GM12878 (cell line): ENCODE measurements at regions not wholly inside any gene's neighbourhood (a gene's known extent, or its start where the extent isn't known, plus 50 kb on each side); places are given as distances from the start of the nearest gene placed in this dataset.

Experiments used
- CHD1 ChIP-seq: IDR thresholded peaks from 2 replicates; pipeline ENCODE4 v1.6.1; 2012; ENCODE audit warnings: low read depth, low read length, improper control_type of control experiment
- CTCF ChIP-seq, 3 experiments: IDR thresholded peaks in 2 of 3; conservative IDR thresholded peaks in 1 of 3; 2 replicates each; pipeline ENCODE4 v1.5.1; 2011; ENCODE audit warnings: low read depth in 3 of 3, low read length in 3 of 3, mild to moderate bottlenecking in 3 of 3, control low read depth in 2 of 3, moderate library complexity in 2 of 3, inconsistent platforms in 1 of 3, mixed read lengths in 1 of 3; ENCODE audit not compliant: control insufficient read depth in 2 of 3, insufficient read depth in 1 of 3; ENCODE audit errors: extremely low read depth in 1 of 3
- EZH2 ChIP-seq: IDR thresholded peaks from 2 replicates; pipeline ENCODE4 v1.6.1; 2012; ENCODE audit warnings: low read depth, mild to moderate bottlenecking, control low read depth, inconsistent platforms, low read length, borderline replicate concordance; ENCODE audit not compliant: control insufficient read depth
- FOS ChIP-seq: IDR thresholded peaks from 3 replicates; pipeline ENCODE4 v1.6.1; 2011; ENCODE audit warnings: borderline replicate concordance; ENCODE audit not compliant: insufficient read length; ENCODE audit errors: extremely low read depth
- MEF2A ChIP-seq: IDR thresholded peaks from 2 replicates; pipeline ENCODE4 v1.6.1; 2011; ENCODE audit warnings: low read depth, mild to moderate bottlenecking, low read length, moderate library complexity; ENCODE audit not compliant: insufficient read depth
- NR2C1 ChIP-seq: fragments of 450-650 bp; IDR thresholded peaks from 2 replicates; pipeline ENCODE4 v1.6.1; 2017; ENCODE audit warnings: antibody characterized with exemption, mild to moderate bottlenecking, moderate library complexity
- RAD21 ChIP-seq: IDR thresholded peaks from 2 replicates; pipeline ENCODE4 v1.6.1; 2011; ENCODE audit warnings: mild to moderate bottlenecking, low read depth, low read length, moderate library complexity; ENCODE audit not compliant: insufficient read depth
- RBBP5 ChIP-seq: fragments of 200-600 bp; sonication (generic); conservative IDR thresholded peaks from 2 replicates; pipeline ENCODE4 v1.6.1; 2016
- SIN3A ChIP-seq: IDR thresholded peaks from 2 replicates; pipeline ENCODE4 v1.6.1; 2012; ENCODE audit warnings: low read depth, low read length, improper control_type of control experiment
- TAF1 ChIP-seq: IDR thresholded peaks from 2 replicates; pipeline ENCODE4 v1.6.1; 2011; ENCODE audit warnings: mild to moderate bottlenecking, low read depth, low read length, borderline replicate concordance
- ZNF24 ChIP-seq: fragments of 450-650 bp; IDR thresholded peaks from 2 replicates; pipeline ENCODE4 v1.6.1; 2017; ENCODE audit warnings: antibody characterized with exemption, mild to moderate bottlenecking

GRCh38 chr2:216780843-216781242 is 79.0 kb downstream of the TNP1 start:
- no peak for TF ChIP-seq TAF1
- no peak for TF ChIP-seq RAD21
- TF ChIP-seq EZH2, result no peak
- no peak for TF ChIP-seq ZNF24
- no peak for TF ChIP-seq RBBP5
- TF ChIP-seq CTCF (IDR thresholded peaks at IDR 0.05 in 2 of 3, conservative IDR thresholded peaks at IDR 0.05 in 1 of 3; ENCODE audit: control insufficient read depth in 2 of 3, extremely low read depth in 1 of 3, insufficient read depth in 1 of 3, low read depth in 3 of 3, low read length in 3 of 3), result no peak
- TF ChIP-seq NR2C1, result no peak
- TF ChIP-seq FOS, result no peak
- no peak for TF ChIP-seq MEF2A
- TF ChIP-seq CHD1, result no peak
- TF ChIP-seq SIN3A, result no peak
